HG03460 (cell line): ENCODE measurements at regions not wholly inside any gene's neighbourhood (a gene's known extent, or its start where the extent isn't known, plus 50 kb on each side); places are given as distances from the start of the nearest gene placed in this dataset.

Source experiments
- ATAC-seq: cut with Tn5 transposase; IDR thresholded peaks from one replicate; pipeline ENCODE4 v1.9.1; 2021; ENCODE audit not compliant: unreplicated experiment

DNA sequence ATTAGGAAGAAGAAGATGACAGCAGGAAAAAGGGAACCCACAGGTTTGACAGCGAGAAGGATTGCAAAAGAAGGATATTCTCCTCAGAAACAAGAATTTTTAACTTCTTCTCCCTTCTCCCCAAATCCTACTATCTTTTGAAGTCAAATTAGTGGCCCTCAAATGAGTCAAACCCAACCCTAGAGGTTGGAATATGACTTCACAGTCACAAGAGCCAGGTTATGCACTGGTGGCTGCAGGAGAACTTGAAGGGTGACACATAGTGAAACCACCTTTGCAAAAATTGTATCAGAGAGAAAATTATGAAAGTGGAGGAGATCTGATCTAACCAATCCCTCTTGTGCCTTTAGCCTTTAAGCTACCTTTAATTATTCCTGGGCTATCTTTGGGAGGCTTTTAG lies 386.2 kb upstream of the CCDC196 start:
- no peak for ATAC-seq

DNA sequence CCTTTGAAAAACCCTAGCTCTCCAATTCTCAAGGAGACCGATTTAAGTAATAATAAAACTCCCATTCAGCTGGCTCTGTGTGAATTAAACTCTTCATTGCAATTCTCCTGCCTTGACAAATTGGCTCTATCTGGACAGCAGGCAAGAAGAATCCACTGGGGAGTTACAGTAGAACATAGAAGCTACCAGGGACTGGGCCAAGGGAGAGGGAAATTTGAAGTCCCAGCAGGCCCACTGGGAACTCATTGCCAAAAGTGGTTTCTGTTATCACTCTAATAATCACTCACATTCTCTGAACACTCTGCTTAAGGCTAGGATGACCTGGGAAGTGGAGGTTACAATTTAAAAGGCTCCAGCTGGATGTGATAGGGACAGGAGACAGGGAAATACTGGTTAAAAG lies 384.5 kb upstream of the CCDC196 start:
- no peak for ATAC-seq

DNA sequence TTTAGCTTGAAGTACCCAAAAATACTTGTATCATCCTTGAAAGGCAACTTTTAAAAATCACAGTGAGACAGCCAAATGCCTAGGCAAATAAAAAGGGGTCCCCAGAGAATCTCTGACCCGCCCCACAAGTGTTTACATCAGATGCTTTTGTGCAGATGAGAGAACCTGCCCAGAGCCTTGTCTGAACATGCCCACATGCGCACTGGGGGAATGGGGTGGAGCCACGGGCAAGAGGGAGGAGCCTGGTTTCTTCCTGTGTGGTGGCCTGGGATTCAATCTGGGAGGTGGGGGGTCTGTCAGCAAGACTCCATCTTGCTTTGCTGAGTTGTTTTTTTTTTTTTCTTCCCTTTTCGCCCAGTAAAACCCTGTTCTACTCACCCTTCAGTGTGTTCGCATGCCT lies 381.7 kb upstream of the CCDC196 start:
- no peak for ATAC-seq

DNA sequence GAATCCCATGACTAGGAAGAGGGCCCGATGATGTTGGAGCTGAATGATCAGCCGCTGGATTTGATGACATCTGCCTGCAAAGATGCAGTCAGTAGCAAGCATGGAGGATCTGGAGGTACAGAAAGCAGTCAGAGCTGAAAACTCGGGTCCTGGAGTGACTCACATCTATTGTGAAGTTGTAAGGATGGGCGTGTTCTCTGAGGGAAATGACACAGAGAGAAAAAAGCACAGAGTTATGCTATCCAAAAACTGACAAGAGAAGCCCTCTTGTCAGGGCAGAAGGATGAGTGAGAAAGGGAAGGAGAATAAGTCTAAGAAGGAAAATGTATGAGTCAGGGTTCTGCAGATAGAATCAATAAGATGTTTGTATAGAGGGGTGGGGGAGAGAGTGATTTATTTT lies 380.4 kb upstream of the CCDC196 start:
- ATAC-seq, result no peak

DNA sequence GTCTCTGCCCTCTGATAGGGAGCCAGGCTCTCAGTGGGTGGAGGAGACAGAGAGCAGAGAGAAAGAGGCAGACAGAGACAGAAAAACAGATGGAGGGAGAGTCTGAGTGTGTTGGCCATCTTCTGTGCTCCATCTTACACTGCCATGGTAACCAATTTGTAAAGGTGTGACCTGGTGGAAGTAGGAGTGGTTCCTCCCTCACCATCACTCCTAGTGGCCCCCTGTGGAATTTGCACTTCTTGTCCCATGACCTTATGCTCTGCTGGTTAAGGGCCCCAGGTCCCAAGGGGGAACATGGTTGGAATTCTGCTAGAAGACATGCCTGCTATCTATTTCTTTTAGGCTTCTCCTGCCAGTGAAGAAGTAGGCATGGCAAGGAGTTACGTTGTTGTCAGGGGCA lies 376.7 kb upstream of the CCDC196 start:
- no peak for ATAC-seq

DNA sequence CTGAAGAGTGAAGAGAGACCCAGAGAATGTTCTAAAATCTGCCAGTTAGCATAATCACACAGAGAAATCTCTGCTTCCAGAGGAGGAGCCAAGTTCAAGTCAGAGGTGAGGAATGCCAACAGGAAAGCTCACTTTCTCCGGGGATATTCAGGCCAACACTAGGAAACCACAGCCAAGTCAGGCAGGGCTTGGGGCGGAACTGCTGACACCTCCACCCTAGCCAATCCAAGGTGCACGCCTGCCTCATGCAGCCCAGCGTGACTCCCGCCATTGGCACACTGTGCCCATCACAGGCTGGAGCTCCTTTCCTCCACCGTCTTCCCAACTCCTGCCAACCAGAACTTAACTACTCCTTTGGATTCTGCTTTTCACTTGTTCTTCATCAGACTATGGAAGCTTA lies 374.3 kb upstream of the CCDC196 start:
- ATAC-seq, result no peak

DNA sequence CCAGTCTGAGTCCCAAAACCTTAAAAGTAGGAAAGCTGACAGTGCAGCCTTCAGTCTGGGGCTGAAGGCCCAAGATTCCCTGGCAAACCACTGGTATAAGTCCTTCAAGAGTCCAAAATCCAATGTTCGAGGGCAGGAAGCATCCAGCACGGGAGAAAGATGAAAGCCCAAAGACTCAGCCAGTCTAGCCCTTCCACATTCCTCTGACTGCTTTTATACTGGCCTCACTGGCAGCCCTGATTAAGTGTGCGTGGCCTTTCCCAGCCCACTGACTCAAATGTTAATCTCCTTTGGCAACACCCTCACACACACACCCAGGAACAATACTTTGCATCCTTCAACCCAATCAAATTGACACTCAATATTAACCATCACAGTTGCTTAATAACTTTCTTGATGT lies 372.1 kb upstream of the CCDC196 start:
- no peak for ATAC-seq

DNA sequence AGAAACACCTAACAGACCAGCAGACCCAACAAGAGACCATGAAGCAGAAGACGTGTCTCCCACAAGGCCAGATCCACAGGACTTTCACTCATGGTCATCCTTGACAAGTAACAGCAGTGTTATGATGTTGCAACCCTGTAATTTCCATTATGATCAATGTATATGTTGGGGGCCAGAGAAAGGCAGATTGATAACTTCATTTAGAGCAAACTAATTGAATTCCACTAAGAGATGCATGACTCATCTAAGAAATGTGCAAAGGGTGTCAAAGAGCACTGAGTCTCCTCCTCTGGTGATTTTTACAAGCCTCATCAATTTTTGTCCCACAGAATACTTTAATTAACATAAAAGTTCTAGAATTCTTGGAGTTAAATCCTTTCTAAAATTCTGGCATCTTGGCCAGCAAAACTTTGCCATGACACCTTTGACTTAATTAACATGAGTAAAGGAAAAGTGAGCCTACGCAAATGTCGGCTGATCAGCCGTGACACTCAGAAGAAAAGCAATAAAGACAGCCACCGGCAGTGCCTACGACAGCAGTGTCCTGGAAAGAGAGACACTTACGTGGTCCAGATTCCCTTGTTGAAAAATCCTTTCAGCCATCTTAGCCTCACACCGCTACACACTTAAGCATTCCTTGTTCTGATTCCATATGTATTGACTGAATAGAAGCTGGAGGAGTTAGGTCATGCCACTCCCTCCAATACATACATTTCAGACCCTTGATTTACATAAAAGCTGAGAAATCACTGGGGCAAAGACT lies 370.2 kb upstream of the CCDC196 start:
- ATAC-seq, result no peak

DNA sequence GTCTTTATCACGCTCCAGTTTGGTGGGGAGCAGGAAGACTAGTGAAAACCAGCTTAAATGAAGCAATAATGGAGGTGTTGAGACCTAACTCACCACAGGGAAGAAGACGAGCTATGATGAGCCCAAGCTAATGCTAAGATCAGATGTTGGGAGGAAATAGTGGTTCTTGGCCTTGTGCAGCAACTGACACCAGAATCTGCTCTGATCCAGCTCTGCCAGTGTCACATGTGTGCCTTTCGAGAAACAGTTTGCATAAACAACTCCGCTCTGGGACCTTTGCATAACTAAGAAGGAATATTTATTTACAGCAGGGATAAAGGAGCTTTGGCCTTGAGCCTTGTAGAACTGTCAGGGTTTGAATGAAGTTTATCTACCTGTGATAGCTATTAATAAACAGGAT lies 369.4 kb upstream of the CCDC196 start:
- no peak for ATAC-seq

DNA sequence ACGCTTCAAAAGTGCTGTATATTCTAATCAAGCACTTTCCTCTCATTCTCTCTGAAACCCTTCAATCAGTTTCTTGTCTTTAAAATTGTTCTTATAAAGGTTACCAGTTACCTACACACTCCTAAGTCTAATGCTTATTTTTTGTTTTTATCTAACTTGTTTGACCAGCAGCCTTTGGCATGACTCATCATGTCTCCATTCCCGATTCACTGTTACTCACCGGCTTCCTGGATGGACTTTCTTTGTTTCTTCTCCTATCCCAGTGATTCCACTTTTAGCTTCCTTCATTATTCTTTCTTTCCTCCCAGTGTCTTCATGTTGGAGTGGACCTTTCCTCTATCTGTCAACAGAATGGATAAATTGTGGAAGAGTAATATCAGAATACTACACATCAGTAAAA lies 368.6 kb upstream of the CCDC196 start:
- ATAC-seq, result no peak

DNA sequence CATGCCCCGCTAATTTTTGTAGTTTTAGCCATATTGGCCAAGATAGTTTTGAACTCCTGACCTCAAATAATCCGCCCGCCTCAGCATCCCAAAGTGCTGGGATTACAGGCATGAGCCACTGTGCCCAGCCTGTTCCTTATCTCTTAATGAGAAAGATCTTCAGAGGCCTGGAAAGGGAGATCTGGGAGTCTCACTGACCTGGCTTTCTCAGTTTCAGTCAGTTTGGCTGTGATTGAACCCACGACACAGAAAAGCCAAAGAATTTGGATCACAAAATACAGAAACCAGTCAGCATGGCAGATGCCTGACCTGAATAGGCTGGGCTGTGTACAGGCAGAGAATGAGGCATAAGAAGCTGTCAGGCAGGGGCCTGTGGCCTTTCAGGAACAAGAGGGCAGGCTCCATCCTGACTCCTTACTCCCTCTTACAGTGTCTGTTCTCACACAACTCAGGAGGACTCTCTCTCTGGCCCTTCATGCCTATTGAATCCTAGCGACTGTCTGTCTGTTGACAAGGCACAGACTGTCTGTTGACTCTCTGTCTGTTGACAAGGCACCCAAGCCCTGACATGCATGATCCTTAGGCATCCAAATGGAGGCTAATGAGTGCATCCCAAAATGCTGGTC lies 366.5 kb upstream of the CCDC196 start:
- no peak for ATAC-seq

DNA sequence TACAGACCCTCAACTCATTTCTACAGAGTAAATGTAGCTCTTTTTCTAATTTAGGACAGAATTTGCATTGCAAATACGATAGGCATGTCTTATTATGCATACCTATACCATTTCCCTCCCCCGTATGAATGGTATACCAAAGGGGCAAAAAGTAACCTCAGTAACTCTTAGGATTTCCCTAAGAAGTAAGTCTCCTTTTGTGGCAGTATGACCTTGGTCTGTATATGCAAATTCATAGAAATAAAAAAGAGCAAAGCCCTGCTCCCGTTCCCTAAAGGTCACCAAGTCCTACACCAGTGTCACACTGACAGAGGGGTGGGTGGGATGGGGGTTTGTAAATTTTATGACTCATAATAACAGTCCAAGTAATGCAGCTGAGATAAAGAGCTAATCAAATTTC lies 365.8 kb upstream of the CCDC196 start:
- no peak for ATAC-seq

DNA sequence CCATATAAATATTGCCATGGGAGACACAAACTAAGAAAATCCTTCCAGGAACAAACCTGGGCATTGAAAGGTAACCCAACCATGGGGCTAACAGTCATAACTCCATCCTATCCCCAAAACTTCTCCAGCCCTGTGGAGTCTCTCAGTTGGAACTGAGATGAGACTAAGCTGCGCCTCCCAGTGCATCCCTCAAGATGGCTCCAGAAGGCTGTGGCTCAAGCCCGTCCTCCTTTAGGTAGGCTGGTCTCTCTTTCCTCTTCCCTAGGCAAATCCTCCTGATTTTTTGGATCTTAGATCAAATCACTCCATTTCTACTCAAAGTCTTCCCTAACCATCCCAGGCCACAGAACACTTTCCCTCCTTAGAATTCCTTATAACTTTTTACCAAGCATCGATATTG lies 364.3 kb upstream of the CCDC196 start:
- ATAC-seq, result no peak

DNA sequence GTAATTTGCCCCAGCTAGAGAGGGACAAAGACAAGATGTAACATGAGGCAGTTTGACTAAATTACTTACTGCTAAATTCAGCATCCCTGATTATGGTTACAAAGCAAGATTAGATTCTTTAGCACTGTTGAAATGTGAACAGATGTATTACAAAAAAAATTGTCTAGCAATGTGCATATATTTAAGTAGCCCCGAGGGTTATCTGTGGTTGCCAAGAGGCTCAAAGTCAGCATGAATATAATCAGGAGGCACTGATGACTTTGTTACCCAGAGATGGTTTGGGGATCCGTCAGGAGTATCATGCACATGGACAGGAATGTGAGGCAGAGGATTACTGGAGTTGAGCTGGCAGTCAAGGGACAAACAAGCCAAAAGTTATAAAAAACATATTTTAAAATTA lies 356.9 kb upstream of the CCDC196 start:
- no peak for ATAC-seq

DNA sequence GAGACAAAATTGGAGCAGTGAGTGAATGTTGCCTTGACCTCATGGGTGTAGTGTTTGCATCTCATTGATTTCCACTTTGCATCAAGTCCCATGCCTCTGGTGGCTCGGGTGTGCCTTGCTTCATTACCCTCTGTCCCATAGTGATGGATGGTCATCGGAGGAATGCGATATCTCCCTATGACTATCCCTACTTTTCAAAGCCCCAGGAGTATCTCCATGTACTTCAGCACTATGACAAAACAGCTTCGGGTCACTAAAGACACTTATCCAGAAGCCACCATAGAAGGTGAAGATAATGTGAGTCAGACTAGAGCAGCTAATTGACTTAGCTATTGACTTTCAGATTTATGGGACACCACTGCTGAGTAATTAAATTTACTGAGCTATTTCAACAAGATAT lies 355.1 kb upstream of the CCDC196 start:
- no peak for ATAC-seq

DNA sequence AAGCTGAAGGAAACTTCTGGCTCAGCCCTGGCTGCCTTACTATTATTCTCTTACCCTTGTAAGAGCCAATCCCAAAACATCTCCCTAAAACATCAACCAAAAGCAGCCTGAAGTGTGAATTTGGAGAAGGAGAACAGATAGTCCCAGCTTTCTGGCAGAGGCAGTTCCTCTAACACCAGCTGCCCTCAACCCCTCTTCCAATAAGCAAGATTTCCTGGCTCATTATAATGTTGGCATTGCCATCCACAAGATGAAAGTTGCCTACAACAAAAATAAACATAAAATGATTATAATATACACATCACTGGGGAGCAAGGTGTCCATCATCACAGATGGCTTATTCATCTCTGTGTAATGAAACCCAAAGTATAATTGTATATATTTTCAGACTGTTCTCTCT lies 352.5 kb upstream of the CCDC196 start:
- ATAC-seq, result no peak

DNA sequence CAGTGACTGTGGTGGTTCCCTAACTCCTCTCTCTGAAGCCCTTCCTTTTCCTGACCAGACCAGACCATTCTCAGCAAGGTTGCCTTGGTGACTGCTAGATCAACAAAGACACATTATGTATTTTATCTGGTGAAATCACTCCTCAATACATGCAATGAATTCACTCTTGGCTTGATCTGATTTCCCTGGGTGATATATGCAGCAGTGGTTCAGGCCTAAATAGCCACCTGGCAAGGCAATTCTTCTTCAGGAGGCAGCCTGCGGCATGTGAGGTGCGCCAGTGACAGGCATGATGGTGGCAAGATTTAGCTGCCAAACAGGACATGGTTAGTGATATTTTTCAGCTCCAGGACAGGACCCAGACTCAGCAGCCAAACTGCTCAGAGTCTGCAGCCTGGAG lies 350.3 kb upstream of the CCDC196 start:
- no peak for ATAC-seq

DNA sequence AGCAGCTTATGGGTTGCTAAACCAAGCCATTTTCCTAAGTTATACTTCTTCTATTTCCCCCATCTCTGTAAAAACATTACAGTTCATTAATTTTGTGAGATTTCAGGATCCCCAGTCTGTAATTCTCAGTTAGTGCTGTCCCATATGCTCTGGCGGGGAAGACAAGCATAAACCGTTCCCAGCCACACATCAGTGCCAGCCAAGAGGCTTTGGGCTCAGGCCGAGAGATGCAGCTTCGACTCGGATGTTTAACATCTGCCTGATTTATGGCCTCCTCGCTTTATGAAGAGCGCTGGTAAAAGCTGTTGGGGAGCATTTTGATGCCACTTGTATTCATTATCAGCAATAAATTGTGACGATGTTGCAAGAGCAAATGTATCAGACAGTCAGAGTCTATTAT lies 349.1 kb upstream of the CCDC196 start:
- no peak for ATAC-seq

DNA sequence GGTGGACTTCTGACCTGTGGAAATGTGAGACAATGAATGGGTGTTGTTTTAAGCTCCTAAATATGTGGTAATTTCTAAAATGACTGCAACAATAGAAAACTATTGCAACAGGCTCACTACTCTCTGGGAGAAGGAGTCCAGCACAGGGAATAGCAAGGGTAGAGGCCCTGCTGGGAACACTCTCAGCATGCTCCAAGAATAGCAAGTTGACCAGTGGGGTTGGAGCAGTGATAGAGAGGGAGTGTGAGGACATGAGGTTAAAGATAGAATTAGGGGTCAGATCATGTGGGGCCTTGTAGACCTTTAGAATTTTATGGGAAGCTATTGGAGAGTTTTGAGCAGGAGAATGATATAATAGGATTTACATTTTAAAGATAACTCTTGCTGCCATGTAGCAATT lies 346.7 kb upstream of the CCDC196 start:
- ATAC-seq, result no peak

DNA sequence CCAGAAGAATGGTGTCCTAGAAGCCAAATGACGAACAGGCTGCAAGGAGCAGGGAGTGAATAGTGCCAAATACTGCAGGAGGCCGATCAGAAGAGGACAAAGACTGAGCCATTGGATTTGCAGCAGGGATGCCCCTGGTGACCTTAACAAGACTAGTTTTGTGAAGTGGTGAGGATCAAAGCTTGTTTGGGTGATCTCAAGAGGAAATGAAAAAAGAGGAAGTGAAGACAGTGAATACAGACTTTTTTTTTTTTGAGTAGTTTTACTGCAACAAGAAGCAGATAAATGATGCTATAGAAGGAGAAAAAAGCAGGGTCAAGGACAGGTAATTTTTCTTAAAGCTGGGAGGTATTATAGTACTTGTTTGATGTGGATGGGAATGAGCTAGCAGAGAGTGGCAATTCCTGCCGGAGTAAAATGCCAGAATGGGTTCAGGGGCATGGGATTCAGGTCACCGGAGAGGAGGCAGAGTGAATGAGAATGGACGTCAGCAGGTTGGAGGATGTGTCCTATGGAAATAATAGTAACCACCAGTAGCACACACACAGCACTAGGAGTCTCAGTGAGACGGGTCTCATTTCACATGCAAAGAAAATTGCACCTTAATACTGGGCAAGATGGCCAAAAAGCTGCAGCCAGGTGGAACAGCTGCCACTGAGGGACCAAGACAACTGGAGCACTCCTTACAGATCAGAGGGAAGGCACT lies 345.8 kb upstream of the CCDC196 start:
- peak; percentile 59 for ATAC-seq

DNA sequence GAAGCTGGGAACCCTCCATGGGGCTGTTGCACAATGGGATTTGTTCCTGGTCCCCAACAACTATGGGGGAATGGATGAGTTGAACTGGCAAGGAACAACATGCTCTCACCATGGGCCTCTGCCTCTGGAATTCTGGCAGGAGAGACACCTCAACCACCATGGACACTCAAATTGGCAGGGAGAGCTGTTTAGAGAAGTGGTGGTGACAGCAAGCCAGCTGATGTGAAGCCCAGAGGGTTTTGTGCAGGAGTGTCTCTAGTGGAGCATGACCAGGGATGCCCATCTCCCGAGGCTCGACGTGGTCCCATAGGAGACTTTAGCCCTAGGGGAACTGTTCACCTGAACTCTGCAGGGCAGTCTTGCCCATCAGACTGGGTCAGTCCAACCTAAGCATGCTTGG lies 345.2 kb upstream of the CCDC196 start:
- ATAC-seq, result no peak

DNA sequence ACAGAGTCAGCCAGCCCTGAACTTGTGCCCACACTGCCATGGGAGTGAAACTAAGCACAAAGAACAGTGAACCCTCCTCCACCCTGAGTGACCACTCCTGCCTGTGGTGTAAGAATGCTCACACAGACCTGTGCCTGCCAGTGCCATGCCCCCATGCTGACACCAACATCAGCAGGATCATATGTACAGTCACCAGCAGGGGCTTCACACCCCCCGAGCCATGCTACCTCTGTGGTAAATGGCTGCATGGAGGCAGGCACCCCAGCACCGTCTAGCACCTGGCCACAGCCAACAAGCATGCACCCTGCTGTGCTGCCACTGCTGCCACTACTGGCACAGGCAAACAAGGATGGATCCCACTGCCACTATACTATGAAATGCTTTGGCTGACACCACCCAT lies 344.4 kb upstream of the CCDC196 start:
- no peak for ATAC-seq
